ENCODE measurements at regions not wholly inside any gene's neighbourhood (a gene's known extent, or its start where the extent isn't known, plus 50 kb on each side); places are given as distances from the start of the nearest gene placed in this dataset.
A peak's percentile ranks its signal among the peaks of the same experiment; 100 is the strongest.
"Not testable (repeated sequence)": the region's sequence is repeated elsewhere in the genome, so short reads cannot be mapped to it uniquely, and the experiment has no call there.

DNA sequence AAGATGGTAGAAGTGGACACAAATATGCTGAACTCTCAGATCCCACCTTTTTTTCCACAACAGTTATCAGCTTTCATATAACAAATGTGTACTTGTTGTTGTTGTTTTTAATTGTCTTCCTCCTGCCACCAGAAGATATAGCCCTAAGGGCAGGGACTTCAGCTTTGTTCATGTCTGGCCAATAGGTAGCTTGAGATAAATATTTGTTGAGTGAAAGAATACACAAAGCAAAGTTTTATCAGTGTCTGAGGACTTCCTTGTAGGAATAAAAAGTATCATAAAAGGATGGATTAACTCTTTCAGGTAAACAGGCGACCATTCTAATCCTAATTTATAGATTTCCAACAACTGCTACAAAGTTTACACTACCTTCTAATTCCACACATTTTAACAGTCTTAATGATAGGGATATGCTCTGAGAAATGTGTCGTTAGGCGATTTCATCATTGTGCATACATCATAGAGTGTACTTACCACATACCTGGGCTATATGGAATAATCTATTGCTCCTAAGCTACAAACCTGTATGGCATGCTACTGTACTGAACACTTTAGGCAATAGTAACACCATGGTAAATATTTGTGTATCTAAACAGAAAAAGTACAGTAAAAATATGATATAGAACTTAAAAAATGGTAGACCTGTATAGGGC is 186.1 kb downstream of the ATOH1 start:
- DNase-seq (ENCODE audit: low read depth), result no peak

DNA sequence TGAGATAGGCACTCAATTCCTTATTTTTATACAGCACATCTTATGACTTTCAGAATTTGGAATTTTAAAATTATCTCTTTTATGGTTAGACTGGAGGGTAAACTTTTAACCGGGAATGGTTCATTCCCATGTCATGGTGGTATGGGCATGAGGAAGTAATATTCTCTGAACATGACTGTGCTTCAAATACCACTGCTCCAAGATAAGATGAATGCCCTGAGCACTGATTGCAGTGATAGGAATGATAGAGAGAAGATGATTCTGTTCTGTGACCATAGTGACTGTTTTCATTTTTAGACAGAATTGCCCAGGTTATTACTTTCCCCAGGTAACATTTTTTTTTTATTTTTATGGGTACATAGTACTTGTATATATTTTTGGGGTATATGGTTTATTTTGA is 187.4 kb downstream of the ATOH1 start:
- no peak for DNase-seq (ENCODE audit: low read depth)

DNA sequence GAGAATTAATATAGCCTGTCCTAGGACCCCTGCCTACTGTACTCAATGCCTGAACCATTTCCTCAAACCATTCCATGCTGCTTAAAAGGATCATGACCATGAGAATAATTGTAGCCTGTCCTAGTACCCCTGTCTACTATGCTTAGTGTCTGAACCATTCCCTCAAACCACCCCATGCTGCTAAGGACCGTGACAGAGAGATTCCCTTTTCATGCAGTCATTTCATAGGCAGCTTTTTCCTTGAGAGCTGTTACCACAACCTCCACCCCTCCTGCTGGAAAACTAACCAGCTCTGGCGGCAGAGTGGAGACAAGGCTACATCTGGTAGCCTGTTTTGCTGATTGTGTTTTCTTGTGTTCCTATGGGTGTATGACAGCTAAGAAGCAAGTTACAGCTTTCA is 174.9 kb upstream of the SMARCAD1 start:
- peak; percentile 5 for DNase-seq (ENCODE audit: low read depth)

DNA sequence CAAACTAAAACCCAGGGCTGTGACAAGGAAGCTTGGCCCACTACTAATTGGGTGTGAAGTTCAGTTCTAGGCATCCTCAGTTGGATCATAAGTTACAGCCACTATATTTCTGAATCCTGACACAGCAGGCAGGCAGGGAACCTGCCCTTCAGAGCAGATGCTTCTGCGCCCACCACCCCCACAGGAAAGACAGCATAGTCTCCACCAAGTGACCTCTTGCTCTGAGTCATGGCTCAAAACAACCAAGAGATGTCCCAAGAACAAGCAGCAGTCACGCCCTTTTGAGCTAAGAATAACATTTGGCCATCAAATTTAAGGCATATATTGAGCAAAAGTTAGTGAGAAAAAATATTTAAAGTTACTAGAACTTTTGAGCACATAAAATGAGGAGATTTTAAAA is 170.7 kb upstream of the SMARCAD1 start:
- peak; percentile 28 for DNase-seq (ENCODE audit: low read depth)

DNA sequence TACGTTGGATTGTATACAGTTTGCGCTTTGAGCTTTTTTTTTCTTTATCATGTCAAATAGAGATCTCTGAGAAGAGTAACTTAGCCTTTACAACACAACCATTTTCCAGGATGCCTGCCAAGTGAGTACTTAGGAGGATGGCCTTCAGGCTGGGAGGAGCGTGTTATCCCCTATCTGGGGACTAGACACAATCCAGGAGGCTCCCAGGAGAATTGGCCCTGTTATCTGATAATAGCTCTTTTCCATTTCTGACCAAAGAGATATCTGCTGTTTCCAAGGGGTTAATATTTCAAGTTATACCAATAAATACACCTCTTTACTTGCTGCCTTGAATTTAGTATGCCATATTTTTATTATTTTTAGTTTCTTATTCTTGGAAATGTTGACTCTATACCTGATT is 169.5 kb upstream of the SMARCAD1 start:
- DNase-seq (ENCODE audit: low read depth), result no peak

DNA sequence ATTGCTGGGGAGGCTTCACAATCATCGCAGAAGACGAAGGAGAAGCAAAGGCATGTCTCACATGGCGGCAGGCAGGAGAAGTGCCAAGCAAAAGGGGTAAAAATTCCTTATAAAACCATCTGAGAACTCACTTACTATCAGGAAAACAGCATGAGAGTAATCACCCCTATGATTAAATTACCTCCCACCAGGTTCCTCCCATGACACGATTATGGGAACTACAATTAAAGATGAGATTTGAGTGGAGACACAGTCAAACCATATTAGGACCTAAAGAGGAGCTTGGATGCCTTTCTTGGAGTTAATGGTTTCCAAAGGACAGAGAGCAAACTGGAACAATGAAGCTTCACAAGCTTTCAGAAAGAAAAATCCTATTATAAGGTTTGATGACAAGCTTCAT is 168.4 kb upstream of the SMARCAD1 start:
- no peak for DNase-seq (ENCODE audit: low read depth)

DNA sequence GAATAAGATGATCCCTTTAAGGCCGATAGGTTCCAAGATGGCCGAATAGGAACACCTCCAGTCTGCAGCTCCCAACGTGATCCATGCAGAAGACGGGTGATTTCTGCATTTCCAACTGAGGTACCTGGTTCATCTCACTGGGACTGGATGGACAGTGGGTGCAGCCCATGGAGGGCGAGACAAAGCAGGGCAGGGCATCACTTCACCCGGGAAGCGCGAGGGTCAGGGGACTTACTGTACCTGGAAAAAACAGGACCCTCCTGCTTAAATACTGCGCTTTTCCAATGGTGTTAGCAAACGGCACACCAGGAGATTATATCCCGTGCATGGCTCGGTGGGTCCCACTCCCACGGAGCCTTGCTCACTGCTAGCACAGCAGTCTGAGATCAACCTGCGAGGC is 163.2 kb upstream of the SMARCAD1 start:
- not testable (repeated sequence) for DNase-seq (ENCODE audit: low read depth)

DNA sequence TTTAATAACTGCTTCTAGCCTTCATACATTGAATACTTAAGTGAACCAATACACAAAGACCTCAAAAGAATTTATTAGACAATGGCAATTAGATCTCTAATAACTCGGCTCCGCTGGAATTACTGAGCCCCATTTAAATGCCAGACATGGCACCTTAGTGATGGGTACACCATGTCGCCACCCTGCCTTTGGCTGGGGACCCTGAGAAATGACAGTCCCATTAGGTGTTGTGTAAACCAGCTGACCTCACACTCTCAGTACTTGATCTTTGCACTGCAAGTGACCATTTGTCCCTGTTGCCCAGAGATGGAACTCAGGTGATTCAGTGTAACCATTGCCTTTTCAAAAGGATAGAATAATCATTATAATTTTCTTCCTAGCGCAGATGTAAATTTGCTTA is 144.6 kb upstream of the SMARCAD1 start:
- DNase-seq (ENCODE audit: low read depth), result no peak

DNA sequence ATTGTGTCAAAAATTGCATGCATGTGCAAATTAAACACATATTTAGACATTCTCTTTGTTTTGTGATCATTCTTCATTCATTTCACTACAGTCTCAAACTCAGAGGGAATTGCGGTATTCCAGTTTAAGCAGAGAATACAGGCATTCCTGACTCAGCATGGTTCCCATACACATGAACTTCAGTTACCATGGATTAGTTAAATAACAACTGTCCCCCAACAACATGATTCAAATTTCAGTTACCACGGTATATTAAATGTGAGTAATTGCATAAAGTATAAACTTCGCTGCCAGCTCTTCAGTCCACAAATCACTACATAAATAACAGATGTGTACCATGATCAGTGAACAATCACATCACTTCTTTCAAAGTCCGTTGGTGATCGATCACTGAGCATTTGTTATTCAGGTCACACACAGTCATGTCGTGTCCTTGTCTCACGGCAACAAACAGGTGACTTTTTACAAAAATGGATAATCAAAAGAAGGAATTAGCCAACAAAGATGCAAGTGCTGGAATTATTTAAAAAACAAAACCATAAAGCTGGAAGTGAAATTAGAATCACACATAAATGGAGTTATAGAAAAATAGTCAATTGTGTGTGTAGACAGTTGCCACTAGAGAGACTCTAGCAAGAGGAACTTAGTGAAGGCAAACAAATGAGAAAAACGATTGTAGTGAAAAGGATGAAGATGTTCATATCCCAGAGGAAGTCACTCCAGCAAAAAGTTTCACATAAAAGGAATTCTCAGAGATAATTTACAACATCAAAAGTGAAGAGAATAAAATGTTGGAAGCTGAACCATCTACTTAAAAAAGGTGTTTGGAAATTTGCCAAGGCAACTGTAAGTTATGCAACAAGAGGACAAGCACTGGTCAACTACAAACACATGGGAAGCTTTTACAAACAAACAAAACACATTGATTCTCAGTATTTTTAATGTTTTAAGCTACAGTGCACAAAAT is 138.6 kb upstream of the SMARCAD1 start:
- DNase-seq (ENCODE audit: low read depth), result peak; percentile 16

DNA sequence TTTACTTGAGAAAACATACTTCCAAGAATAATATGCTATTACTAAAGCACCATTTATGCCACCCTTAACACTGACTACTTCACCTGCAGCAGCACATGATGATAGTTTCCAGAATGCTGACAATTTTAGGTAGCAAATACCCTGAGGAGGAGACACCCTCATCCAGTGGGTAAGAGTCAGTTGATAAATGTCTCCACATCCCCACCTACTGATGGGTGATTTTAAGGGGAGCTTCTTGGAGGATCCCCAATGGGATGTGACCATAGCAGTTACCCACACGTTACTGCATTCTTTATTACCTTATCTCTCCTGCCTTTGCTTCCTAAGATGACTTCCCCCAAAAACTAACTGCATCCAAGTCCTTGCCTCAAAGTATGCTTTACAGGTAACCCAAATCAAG is 131.2 kb upstream of the SMARCAD1 start:
- no peak for DNase-seq (ENCODE audit: low read depth)

DNA sequence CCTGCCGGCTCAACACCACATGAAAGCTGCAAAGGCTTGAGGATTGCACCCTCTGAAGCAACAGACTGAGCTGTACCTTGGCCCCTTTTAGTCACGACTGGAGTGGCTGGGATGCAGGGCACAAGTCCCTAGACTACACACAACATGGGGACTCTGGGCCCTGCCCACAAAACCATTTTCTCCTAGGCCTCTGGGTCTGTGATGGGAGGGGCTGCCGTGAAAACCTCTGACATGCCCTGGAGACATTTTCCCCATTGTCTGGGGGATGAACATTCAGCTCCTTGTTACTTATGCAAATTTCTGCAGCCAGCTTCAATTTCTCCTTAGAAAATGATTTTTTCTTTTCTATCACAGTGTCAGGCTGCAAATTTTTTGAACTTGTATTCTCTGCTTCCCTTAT is 123.5 kb upstream of the SMARCAD1 start:
- no peak for DNase-seq (ENCODE audit: low read depth)

DNA sequence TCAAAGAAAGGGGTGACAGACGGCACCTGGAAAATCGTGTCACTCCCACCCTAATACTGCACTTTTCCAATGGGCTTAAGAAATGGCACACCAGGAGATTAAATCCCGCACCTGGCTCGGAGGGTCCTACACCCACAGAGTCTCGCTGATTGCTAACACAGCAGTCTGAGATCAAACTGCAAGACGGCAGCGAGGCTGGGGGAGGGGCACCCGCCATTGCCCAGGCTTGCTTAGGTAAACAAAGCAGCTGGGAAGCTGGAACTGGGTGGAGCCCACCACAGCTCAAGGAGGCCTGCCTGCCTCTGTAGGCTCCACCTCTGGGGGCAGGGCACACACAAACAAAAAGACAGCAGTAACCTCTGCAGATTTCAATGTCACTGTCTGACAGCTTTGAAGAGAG is 108.5 kb upstream of the SMARCAD1 start:
- not testable (repeated sequence) for DNase-seq (ENCODE audit: low read depth)

DNA sequence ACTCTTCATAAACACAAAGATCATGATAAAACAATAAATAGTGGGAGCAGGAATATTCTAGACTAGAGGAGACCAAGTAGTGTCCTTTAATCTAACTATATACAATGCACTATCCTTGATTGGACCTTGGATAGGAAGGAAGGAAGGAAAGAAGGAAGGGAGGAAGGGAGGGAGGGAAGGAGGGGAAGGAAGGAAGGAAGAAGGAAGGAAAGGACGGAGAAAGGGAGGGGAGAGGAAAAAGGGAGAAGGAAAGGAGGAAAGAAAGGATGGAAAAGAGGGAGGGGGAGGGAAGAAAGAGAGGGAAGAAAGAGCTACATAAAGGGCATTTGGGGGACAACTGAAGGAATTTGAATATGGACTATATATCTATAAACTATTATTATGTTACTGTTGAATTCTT is 95.0 kb upstream of the SMARCAD1 start:
- DNase-seq (ENCODE audit: low read depth), result no peak

DNA sequence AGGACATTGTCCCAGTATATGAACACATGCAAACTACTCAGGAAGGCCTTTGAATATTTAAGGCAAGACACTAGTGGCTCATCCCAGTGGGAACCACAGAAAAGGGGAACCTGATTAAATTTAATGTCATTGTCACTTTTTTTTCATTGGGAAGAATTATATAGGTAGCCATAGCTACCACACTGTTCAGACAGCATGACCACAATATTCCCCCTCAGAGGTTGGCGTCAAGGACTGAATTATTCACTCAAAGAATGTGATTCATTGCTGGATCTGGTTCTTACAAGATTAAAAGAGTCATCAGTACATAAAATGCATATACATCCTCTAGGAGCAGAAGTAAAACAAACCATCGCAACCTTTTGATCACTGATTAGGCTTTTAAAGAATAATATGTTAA is 92.0 kb upstream of the SMARCAD1 start:
- no peak for DNase-seq (ENCODE audit: low read depth)

DNA sequence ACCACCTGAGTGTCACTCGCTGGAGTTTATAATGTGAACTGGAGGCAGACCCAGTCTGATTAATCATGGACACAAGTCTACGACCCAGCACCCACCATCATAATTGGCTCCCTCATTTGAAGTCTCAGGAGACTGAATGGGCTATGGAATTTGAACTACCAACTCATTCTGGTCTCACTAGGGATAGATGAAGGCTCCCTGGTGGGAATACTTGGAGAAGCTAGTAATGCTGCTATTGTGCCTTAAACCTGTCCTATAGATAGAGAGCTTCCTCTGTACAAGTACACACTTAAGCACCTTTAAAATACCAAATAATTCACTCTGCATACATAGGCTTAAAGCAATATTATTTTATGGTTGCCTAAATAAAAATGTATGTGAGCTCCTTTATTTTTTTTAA is 90.8 kb upstream of the SMARCAD1 start:
- no peak for DNase-seq (ENCODE audit: low read depth)

DNA sequence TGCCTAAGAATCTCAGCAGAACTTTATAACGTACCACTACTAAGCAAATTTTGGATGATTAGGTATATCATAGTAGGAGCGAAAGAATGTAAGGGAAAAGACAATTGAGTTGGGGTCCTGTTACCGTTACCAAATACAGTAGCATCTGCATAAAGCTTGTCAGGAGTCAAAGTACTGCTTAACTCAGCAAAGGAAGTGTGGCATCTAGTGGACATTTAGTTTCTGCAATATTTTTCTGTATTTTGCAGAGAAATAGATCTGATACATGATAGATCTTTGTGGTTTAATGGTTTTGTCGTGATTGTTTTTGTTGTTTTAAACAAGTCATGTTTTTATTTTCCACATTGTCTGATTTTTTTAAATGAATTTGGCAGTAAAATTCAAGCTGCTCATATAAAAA is 81.0 kb upstream of the SMARCAD1 start:
- no peak for DNase-seq (ENCODE audit: low read depth)

DNA sequence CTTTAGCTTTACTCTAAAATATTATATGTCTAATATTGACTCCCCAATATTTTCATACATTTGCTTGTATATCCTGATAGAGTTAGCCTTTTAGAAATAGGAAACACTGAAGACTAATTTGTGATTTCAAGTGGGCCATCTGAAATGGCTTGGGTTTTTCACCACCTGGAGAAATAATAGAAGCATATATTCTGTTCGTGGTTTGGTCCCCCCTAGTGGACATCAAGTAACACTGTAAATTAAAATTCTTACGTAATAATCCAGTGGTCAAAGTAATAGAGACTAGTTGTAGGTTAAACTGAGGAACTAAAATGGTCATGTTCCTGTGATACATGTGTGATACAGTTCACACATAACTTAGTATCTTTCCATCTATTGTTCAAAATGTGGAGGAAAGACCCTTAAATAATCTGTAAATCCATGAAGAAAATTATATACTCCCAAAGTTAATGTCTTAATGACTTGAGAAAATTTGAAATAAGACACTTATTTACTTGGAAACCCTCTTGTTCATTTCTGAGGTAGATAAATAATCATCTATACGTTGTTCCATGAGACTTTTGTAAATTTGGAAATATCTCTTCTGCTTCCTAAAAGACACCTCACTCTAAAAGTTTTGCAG is 79.8 kb upstream of the SMARCAD1 start:
- peak; percentile 22 for DNase-seq (ENCODE audit: low read depth)

DNA sequence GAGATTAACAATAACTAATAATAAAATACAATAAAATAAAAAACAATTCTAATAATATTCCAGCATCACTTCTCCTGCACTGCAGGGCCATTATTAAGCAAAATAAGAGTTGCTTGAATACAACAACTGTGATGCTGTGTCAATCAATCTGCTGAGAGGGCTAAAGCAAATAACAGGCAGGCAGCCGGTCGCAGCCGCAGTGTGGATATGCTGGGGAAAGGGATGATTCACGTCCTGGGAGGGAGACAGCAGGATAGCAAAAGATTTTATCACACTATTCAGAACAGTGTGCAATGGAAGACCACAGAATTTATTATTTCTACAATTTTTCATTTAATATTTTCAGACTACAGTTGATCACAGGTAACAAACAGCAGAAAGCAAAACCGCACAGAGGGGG is 76.5 kb upstream of the SMARCAD1 start:
- DNase-seq (ENCODE audit: low read depth), result peak; percentile 70

DNA sequence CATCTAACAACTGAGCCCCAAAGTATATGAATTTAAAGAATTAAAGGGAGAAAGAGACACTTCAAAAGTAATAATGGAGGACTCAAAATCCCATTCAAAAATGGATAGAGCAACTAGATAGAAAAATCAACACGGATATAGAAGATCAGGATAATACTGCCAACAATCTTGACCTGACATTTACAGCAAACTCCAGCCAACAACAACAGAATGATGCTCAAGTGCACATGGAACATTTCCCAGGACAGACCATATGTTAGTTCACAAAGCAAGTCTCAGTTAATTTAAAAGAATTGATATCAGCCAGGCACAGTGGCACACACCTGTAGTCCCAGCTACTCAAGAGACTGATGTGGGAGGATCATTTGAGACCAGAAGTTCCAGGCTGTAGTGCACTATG is 72.0 kb upstream of the SMARCAD1 start:
- DNase-seq (ENCODE audit: low read depth), result no peak

DNA sequence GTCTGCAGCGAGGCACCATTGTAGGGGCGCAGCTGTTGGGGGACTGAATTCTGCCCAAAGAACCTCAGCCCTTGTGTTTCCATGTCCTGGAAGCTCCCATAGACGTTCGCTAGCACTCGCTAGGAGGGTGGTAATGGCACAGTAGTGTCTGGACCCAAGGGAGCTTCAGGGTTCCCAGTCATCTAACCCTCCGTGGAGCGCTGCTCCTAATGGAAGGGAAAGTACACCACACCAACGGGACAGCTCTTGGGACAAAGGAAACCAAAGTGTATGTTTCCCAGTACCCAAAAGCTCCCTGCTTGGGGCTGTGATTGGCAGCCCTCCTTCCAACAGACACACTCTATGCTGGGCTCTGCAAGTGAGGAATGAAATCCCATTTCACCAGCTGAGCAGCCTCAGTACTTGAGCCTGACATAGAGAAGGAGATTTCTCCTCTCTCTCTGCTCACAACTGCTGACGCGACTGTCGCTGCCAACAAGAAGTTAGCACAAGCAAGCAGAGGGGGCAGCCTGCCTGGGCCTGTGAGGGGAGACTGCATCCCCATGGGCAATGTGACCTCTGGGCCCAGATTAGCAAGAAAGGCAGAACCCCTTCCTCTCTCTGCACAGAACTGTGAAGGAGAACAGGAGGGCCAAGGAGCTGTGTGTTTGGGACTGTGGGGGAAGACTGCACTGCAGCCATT is 67.6 kb upstream of the SMARCAD1 start:
- DNase-seq (ENCODE audit: low read depth), result no peak

DNA sequence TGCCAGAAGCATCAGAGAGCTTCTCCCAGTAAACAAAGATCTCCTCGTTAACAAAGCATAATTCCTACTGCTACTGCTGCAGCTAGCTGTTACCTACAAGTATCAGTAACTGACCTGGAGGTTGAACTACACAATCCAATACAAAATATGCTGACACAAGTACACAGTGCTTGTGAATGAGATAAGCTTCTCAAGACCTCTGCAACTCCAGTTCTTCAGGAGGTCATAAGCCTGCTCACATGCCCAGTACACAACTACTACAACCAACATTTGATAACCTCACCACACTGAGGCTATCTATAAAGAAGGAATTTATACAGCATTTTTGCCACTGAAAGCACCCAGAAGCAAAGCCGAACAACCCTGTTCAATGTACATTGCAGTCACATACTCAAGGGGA is 66.7 kb upstream of the SMARCAD1 start:
- no peak for DNase-seq (ENCODE audit: low read depth)

DNA sequence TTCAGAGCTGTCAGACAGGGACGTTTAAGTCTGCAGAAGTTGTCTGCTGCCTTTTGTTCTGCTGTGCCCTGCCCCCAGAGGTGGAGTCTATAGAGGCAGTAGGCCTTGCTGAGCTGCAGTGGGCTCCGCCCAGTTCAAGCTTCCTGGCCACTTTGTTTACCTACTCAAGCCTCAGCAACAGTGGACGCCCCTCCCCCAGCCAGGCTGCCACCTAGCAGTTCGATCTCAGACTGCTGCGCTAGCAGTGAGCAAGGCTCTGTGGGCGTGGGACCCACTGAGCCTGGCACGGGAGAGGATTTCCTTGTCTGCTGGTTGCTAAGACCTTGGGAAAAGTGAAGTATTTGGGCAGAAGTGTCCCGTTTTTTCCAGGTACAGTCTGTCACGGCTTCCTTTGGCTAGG is 59.6 kb upstream of the SMARCAD1 start:
- DNase-seq (ENCODE audit: low read depth), result not testable (repeated sequence)
